Middle frontal gyrus (tissue), 1 donor: ENCODE measurements at regions not wholly inside any gene's neighbourhood (a gene's known extent, or its start where the extent isn't known, plus 50 kb on each side); places are given as distances from the start of the nearest gene placed in this dataset.

Experiments
- DNase-seq: peaks from one replicate; pipeline ENCODE4 v3.0.0-alpha.2; 2015; ENCODE audit warnings: low spot score; ENCODE audit errors: extremely low spot score

DNA sequence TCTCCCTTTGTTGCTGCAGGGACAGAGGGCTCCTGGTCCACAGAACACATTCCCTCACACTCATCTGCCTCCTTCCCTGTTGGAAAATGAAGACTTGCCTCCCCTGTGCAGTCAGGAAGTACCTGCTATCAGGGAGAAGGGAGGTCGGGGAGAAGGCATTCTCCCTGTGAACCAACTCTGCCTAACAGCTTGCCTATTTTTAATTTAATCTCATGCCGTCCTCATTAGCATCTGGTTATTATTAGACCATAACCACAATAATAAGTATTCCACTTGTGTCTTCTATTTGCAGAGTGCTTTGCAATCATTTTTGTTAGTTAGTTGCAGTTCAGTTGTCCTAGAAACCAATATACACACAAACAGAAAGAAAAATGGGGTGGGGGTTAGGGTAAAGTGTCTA is 232.6 kb upstream of the SKOR2 start:
- no peak for DNase-seq

DNA sequence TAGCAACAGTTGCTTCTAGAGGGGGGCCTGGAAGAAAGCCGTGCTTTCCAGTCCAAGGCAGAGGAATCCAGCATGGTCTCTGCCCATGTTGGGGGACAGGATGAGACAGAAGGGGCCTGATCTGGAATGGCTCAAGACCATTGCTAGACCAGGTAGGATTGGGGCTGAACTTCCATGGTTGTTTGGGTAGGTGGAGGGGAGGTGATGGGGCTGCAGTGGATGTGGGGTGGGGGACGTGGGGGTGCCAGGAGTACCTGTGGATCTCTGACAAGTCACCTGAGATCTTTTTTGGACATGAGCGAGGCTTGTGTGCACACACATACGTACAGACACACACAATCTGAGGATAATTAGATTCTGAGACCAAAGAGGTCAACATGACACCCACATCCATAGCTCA is 228.7 kb upstream of the SKOR2 start:
- no peak for DNase-seq

DNA sequence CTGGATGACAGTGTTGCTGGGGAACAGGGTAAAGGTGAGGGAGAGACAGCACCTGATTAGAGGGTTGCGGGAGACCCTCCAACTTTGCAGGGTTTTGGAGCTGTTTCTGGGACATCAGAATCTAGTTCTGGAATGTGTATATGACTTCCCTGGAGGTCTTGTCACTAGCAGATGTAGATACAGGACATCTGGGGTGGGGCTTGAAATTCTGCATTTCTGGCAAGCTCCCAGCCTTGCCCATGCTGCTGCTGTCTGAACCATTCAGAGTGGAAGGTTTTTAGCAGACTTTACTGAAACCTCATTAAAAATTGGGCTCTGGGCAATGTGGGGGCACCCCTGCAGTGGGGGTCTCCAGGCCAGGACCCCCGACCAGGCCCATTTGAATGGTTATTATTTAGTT is 220.3 kb upstream of the SKOR2 start:
- no peak for DNase-seq

DNA sequence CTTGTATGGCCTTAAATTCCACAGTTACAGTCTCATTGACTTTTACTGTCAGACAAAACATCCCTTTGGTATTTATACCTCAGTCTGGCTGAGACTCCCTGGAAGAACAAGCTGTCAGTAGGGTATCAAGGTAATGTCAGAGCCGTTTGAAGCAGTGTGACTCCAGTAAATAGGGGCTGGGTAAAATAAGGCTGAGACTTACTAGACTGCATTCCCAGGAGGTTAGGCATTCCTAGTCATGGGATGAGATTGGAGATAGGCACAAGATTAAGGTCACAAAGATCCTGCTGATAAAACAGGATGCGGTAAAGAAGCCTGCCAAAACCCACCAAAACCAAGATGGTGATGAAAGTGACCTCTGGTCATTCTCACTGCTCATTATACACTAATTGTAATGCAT is 219.5 kb upstream of the SKOR2 start:
- no peak for DNase-seq

DNA sequence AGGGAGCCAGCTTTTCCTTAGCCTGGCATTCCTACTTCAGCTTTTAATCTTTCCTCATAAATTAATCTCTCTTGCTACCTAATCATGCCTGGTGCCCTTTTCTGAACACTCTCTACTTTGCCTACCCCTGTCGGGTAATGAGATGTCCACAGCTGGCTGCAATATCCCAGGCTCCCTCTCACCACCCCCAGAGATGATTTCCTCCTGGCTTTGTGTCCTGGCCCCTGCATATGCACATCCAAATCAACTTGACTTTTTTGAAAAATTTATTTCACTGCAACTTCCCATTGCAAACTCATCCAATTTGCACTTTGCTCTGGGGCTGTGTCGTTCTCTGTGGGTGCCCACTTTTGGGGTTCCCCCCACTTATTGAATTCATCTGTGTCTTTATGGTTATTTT is 218.1 kb upstream of the SKOR2 start:
- no peak for DNase-seq

DNA sequence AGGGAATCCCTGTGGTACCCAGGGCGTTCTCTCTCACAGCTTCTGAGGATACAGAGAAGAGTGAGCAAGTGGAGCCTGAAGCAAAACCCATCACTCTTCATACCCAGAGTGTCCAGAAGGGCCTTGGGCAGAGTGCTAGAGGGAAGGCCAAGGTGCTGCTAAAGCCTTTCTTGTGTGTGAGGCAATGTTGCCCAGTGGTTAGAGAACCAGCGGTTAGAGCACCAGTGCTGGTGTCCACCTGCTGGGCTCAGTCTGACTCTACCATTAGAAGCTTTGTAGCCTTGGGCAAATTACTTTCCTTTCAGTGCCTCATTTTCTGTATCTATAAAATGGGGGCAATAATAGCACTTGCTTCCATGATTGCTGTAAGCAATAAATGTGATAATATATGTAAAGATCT is 210.5 kb upstream of the SKOR2 start:
- no peak for DNase-seq

DNA sequence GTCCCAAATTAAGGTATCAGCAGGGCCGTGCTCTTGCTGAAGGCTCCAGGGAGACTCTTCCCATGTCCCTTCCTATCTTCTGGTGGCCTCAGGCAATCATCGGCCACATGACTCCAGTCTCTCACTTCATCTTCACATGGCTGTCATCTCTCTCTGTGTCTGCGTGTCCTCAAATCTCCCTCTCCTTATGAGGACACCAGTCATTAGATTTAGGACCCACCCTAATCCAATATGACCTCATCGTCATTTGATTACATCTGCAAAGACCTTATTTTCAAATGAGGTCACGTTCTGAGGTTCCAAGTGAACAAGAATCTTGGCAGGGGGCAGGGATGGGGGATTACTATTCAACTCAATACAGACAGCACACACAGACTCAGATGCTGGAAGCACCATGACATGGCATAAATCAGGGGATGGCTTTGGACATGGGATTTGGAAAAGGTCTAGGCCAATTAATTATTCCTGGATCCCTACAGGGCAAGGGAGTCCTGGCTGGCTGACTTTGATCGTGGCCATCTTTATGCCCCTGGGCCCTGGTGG is 210.0 kb upstream of the SKOR2 start:
- DNase-seq: no peak

DNA sequence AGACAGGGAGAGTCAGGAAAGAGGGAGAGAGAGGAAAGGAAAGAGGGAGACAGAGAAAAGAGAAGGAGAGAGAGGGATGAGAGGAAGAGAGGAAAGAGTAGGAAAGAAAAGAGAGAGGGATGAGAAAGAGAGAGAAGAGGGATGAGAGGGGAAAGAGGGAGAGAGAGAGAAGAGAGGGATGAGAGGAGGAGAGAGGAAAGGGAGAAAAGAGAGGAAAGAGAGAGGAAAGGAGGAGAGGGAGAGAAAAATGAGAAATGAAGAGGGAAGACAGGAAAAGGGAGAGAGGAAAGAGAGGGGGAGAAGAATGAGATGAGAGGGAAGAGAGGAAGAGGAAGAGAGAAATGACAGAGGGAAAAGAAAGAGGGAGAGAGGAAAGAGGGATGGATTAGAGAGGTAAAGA is 207.0 kb upstream of the SKOR2 start:
- DNase-seq: no peak

DNA sequence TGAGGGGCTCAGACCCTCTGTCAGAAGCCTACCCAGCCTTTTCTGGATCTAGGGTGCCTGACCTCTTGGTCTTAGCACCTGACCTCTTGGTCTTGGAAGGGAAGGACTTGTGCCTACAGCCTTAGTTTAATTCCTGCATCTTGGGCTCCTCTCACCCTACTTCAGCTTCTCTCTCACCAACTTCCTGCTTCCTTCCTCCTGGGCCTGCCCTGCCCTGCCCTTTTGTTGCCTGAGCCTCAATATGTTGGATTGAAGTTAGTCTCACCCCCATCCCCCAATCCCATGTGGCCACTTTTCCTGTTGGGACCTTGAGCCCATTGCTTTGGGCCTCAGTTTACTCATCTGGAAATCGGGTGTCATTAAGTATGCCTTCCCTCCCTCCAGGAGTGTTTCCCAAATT is 206.2 kb upstream of the SKOR2 start:
- no peak for DNase-seq

DNA sequence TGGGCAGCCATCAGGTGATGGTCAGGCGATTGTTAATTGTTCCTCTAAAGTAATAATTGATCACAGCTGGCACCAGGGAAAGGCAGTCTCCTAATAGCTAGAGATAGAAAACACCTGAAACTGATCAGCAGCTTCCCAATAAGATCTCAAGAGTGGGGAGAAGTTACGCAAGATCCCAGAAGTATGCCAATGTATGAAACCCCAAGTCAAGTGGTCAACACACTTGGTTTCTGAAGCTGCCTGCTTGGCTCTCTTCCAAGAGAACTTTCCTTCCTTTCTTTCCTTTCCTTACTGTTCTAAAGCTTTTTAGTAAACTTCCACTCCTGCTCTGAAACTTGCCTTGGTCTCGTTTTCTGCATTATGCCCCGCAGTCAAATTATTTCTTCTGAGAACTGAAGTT is 201.6 kb upstream of the SKOR2 start:
- no peak for DNase-seq

DNA sequence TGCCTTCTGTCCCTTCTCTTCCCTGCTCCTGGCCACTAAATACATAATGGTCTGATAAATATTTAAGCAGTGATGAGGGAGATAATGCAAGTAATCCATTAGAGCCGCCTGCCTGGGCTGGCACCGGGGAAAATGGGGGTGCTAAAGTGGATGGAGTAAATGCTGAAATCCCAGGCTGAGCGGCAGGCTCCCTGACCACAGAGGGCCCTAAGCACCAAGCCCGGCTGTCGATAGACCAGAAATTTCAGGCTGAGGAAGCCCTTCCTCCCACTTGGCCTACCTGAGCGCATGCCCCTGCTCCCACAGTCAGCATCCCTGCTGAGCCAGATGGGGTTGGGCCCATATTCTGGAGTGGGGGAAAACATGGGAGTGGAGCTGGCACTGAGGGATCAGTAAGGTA is 197.5 kb upstream of the SKOR2 start:
- DNase-seq: no peak

DNA sequence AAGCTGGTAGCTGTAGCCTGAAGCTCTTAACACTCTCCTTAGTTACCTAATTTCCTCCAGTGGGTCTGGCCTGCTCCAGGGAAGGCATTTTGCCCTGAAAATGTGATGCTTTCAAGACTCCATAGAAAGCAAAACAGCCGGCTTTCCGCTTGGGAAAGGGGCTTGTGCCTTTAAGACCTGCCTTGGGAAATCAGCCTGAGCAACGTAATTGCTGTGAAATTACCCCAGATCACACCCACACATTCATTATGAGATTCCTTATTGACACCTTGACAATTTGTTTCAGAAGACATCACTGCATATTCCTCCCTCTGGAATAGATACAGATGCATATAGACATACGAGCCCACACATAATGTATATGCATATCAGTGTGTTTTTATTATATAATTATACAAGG is 190.5 kb upstream of the SKOR2 start:
- DNase-seq: no peak

DNA sequence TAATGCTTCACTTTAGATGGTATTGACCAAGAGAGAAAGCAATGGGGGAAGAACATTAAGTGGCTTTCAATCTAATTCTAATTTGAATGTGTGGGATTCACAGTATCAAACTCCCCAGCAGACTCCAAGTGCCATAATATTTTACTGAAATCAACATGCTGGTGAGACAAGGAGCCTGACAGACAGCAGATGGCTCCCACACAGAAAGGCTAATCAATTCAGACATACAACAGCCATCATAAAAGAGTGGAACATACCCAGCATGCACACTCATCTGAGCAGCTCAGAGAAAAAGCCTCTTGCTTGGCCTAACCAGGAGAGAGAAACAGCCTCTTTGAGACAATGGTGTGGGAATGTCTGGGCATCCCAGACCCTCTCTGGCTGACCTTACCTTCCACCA is 186.5 kb upstream of the SKOR2 start:
- DNase-seq: no peak

DNA sequence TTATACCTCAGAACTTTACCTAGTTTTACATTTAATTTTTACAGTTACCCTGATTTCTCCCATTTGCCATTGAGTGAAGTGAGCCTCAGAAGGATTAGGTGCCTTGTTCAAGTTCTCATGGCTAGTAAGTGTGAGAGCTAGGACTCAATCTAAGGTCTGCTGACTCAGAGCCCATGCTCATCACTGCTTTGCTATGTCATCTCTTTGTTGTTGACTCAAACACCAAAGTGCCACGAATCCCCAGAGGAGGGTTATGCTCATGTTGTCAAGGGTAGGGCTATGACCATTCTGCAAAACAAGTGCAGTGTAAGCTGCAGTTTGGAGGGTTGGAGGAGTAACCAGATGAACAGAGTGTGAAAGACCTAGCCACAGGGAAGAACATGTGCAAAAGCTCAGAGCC is 185.4 kb upstream of the SKOR2 start:
- no peak for DNase-seq

DNA sequence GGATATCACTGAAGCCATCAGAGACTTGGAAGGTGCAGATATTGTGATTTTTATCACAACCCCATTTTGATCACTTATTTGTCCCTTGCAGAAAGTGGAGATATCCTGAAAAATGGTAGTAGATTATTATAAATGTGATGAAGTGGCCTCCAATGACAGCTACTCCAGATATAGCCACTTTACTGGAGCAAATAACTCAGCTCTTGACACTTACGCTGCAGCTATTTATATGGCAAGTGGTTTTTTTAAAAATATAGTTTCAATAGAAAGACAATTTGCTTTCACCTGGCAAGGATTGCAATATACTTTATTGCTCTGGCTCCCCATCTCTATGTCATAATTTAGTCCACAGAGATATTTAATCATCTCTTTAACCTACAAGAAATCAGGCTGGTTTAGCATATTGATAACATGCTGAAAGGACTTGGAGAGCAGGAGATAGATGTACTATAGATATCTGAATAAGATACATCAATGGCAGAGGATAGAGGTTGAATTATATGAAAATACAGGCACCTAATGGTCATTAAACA is 182.8 kb upstream of the SKOR2 start:
- DNase-seq: no peak

DNA sequence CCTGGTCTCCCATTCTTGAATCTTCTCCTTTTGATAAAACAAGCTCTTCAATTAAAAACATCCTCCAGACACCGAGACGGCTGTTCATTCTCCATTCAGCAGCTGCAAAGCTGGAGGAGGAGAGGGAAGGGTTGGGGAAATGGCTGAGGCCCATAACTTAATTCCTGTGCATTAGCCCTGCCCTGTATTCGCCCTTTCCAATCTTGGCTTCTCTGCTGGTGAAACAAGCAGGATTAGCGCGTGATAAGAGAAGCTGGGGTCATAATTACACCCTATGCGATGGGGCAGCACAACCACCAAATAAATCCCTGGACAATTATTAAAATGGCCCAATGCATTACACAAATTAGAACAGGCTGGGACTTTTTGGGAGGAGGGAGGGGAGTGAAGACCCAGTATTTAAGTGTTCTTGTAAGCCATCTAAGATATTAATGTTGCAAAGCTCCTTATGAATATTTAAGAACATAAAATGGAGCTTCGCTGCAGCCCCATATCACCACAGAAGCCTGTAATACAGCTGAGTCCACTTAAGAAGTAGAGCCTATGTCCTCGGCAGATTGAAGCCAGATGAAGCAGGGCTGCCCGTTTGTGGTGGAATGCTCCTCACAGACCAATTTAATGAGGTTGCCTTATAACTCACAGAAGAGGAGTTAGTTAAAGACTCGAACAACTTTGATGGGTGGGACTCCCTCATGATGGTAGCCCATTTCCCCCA is 176.6 kb upstream of the SKOR2 start:
- DNase-seq: no peak

DNA sequence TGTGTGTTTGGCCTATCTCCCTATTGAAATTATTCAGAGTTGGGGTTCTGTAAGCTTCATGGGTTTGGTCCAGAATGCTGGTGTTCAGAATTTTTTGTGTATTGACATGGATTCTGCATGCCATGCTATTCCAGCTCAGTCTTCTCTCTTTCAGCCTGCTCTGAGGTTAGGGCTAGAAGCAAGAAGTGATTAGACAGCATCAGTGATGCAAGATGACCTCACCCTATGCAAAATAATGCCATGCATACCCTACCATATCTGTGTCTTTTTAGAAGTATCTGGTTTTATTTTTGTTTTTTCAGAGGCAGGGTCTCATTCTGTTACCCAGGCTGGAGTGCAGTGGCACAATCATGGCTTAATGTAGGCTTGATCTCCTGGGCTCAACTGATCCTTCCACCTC is 175.6 kb upstream of the SKOR2 start:
- no peak for DNase-seq

DNA sequence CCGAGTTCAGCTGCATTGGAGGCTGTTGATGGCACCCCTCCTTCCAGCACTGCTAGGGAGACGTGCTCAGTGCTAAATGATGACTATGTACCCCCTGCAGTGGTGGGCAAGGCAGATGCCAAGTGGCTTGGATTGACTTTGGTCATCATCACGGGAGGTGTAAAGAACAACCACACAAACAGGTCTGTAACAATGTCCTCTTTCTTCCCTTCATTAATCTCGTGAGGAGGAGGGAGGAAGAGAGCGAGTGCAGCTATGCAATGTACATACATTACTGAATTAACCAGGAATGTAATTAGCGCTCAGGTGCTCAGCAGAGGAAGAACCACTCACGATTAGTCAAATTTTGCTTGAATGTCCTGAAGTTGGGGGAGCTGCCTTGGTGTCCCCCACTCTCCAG is 173.9 kb upstream of the SKOR2 start:
- no peak for DNase-seq

DNA sequence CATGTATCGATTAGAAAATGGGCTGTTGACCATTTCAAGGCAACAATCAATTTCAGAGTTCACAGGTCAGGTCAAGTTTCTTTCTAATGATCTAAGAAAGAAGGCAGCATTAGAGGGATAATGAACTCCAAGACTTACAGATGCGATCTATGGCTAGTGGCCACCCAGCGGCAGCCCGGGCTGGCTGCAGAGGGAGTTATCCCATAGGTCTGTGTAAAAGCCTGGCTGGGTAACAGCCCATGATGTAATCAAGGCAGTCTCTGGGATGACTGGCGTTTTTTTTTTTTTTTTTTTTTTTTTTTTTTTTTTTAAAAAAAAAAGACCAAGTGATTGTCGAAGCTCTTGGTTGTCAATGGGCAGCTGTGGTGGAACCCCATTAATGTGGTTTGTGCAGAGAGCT is 171.1 kb upstream of the SKOR2 start:
- no peak for DNase-seq

DNA sequence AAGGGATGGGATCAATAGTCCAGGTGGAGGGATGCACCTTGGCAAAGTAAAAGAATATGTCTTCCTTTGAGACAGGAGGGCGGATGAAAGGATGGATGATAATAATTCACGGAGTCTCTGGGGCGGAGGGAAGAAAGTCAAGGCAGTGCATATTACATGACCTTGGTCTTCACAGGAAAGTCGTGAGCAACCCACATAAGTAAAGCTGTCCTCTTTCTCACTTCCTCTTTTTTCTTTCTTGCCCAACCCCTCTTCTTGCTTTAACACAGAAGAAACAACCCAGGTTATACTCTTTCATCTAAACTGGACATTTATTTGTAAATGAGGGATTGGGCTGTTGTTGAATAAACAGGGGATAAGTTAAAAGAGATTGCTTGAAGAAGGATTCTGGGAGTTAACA is 168.7 kb upstream of the SKOR2 start:
- DNase-seq: no peak

DNA sequence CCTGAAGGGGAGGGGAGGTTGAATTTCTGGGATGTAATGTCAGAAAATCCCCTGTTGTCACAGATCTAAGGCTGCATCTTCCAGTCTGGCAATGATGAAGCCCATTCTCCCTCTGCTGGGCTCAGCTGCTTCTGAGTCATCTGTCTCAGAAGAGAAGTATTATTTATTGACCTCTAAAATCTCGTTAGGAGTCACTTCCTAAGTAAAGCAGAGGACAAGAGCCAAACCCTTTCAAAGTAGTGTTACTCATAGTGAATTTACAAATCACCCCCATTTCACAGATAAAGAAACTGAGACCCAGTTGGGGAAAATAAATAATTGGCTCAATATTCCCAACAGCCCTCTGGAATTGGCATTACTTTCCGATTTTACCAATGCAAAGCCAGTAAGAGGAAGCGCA is 167.3 kb upstream of the SKOR2 start:
- DNase-seq: no peak

DNA sequence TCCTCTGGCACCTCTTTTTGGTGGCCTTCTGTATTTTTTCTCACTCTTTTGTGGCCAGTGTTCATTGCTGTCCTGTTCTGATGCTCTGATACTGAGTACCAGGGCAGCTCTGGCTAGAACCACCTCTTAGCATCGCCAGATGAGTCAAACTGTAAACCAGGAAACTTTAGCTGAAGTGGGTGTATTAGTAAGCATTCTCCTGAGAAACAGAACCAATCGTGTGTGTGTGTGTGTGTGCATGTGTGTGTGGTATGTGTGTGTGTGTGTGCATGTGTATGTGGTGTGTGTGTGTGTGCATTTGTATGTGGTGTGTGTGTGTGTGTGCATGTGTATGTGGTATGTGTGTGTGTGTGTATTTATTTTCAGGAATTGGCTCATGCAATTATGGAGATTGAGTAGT is 166.3 kb upstream of the SKOR2 start:
- DNase-seq: no peak

DNA sequence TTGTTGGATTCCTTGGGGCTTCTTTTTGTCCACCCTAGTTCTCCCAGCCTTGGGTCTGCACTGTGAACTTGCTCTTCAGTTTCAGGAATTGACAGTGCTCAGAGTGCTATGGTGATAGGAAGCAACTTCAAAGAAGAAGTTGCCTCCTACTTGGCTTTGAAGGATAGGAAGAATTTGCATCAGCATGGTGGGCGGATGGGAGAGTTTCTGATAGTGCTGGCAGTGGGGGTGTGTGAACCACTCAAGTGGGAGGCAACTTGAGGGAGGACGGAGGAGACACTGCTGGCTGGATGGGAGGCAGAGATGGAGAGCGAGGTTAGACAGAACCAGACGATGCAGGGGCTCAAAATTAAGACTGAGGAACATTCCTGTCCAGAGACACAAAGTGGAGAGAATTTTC is 164.4 kb upstream of the SKOR2 start:
- no peak for DNase-seq

DNA sequence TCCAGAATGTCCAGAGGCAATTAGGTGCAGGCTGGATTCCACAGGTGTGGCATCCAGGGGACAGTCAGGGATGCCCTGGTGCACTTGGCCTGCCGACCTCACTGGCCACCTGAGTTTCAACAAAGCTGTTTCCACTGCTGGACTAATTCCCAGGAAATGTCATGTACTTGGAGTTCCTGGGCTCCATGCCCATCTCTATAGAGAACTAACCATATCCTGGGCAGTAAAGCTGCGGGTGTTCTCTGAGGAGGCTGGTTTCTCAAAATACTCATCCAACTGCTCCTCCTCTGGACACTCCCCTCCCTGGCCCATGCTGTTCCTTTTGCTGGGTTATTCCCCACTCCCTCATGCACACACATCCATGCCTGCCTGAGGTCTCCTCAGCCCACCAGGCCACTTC is 161.9 kb upstream of the SKOR2 start:
- no peak for DNase-seq
